H1 (cell line): ENCODE measurements at regions not wholly inside any gene's neighbourhood (a gene's known extent, or its start where the extent isn't known, plus 50 kb on each side); places are given as distances from the start of the nearest gene placed in this dataset.

Experiments used
- CTCF ChIA-PET: fragments of 300-600 bp; sonication (Branson Sonifier 250); formaldehyde crosslinking; loops from one replicate; lab custom pipeline; 2021; ENCODE audit not compliant: partially characterized antibody; lab: Charles Lee
- POLR2A ChIA-PET: fragments of 300-600 bp; sonication (Branson Sonifier 250); formaldehyde crosslinking; loops from one replicate; lab custom pipeline; 2021; ENCODE audit warnings: inconsistent platforms; ENCODE audit not compliant: partially characterized antibody; lab: Charles Lee
- DNase-seq, 2 experiments: peaks; one replicate each; pipeline versions ENCODE4 v3.0.0 to v3.0.0-alpha.2; 2010 to 2022; ENCODE audit warnings: low spot score in 2 of 2, low read depth in 1 of 2, mixed read lengths in 1 of 2
- FAIRE-seq: peaks from 2 replicates; lab custom pipeline; 2011; peaks lifted over from hg19 to GRCh38; lab: Jason Lieb, UNC
- H2AFZ ChIP-seq: 2 replicates; pipeline ENCODE4 v1.8.1; 2012; ENCODE audit warnings: low read length, inconsistent platforms
- H2AK5ac ChIP-seq: 2 replicates; pipeline ENCODE4 v1.6.1; 2013; ENCODE audit warnings: low read depth, low read length
- H2BK120ac ChIP-seq: replicated peaks from 2 replicates; pipeline ENCODE3; 2013; ENCODE audit warnings: low read depth, low read length, inconsistent platforms
- H2BK12ac ChIP-seq: 2 replicates; pipeline ENCODE4 v1.6.1; 2013; ENCODE audit warnings: low read depth, low read length
- H2BK15ac ChIP-seq: 2 replicates; pipeline ENCODE4 v1.6.1; 2013; ENCODE audit warnings: low read length
- H2BK20ac ChIP-seq: 2 replicates; pipeline ENCODE4 v1.6.1; 2013; ENCODE audit warnings: low read length
- H2BK5ac ChIP-seq: 2 replicates; pipeline ENCODE4 v1.6.1; 2013; ENCODE audit warnings: low read depth, low read length
- H3K14ac ChIP-seq: 2 replicates; pipeline ENCODE4 v1.6.1; 2013; ENCODE audit warnings: inconsistent platforms; ENCODE audit not compliant: insufficient read length
- H3K18ac ChIP-seq: 2 replicates; pipeline ENCODE4 v1.6.1; 2013; ENCODE audit warnings: low read length; ENCODE audit errors: extremely low read depth
- H3K23ac ChIP-seq: 2 replicates; pipeline ENCODE4 v1.6.1; 2013; ENCODE audit warnings: inconsistent platforms; ENCODE audit not compliant: insufficient read length
- H3K23me2 ChIP-seq: 2 replicates; pipeline ENCODE4 v1.6.1; 2013; ENCODE audit warnings: low read depth, low read length
- H3K27ac ChIP-seq: 2 replicates; pipeline ENCODE4 v1.6.1; 2011; ENCODE audit warnings: low read depth, low read length, inconsistent platforms
- H3K27me3 ChIP-seq, 4 experiments: replicated peaks in 1 of 4; 1 replicate in 1 of 4; 2 replicates in 3 of 4; pipeline versions ENCODE4 v1.6.1 to v1.8.1; 2011 to 2013; ENCODE audit warnings: low read length in 3 of 4, mild to moderate bottlenecking in 3 of 4, inconsistent platforms in 2 of 4, mixed read lengths in 2 of 4, moderate library complexity in 1 of 4; ENCODE audit not compliant: control insufficient read depth in 3 of 4, insufficient read depth in 3 of 4; ENCODE audit errors: extremely low read depth in 1 of 4
- H3K36me3 ChIP-seq, 4 experiments: 2 replicates each; pipeline versions ENCODE4 v1.6.1 to v1.8.1; 2011 to 2013; ENCODE audit warnings: mild to moderate bottlenecking in 4 of 4, low read length in 3 of 4, moderate library complexity in 2 of 4, control low read depth in 1 of 4, inconsistent platforms in 1 of 4; ENCODE audit not compliant: insufficient read depth in 4 of 4, control insufficient read depth in 2 of 4
- H3K4ac ChIP-seq: replicated peaks from 2 replicates; pipeline ENCODE3; 2013; ENCODE audit warnings: low read length, low read depth, mixed read lengths, inconsistent platforms; ENCODE audit not compliant: insufficient read length
- H3K4me1 ChIP-seq, 4 experiments: replicated peaks in 1 of 4; 1 replicate in 1 of 4; 2 replicates in 3 of 4; pipeline versions ENCODE4 v1.6.1 to v1.8.1; 2011 to 2013; ENCODE audit warnings: low read length in 3 of 4, inconsistent platforms in 2 of 4, mixed read lengths in 1 of 4; ENCODE audit not compliant: insufficient read depth in 4 of 4, control insufficient read depth in 3 of 4
- H3K4me2 ChIP-seq, 2 experiments: 2 replicates each; pipeline versions ENCODE4 v1.6.1 to v1.8.1; 2011 to 2013; ENCODE audit warnings: low read depth in 2 of 2, low read length in 2 of 2, control low read depth in 1 of 2, inconsistent platforms in 1 of 2, mild to moderate bottlenecking in 1 of 2; ENCODE audit not compliant: insufficient read depth in 1 of 2
- H3K4me3 ChIP-seq, 4 experiments: fragments of 200-600, 300-600 bp in 1 of 4; sonication (generic), shearing (Covaris generic), sonication (Bioruptor Twin) in 1 of 4; 2 replicates each; pipeline versions ENCODE4 v1.5.1 to v1.8.1; 2011 to 2016; ENCODE audit warnings: low read length in 4 of 4, low read depth in 3 of 4, control low read depth in 2 of 4, inconsistent platforms in 2 of 4, mild to moderate bottlenecking in 2 of 4, mixed read lengths in 1 of 4, moderate library complexity in 1 of 4; ENCODE audit not compliant: insufficient read depth in 2 of 4; ENCODE audit errors: extremely low read depth in 1 of 4
- H3K56ac ChIP-seq: replicated peaks from 2 replicates; pipeline ENCODE3; 2013; ENCODE audit warnings: low read depth, mild to moderate bottlenecking, mixed read lengths, low read length, inconsistent platforms; ENCODE audit not compliant: insufficient read length
- H3K79me1 ChIP-seq: 2 replicates; pipeline ENCODE4 v1.6.1; 2013; ENCODE audit warnings: low read depth, low read length, control low read depth
- H3K79me2 ChIP-seq, 2 experiments: 2 replicates each; pipeline versions ENCODE4 v1.6.1 to v1.8.1; 2012 to 2013; ENCODE audit warnings: low read length in 2 of 2, mild to moderate bottlenecking in 2 of 2, inconsistent platforms in 1 of 2; ENCODE audit not compliant: insufficient read depth in 2 of 2, control insufficient read depth in 1 of 2
- H3K9ac ChIP-seq, 4 experiments: replicated peaks in 1 of 4; 1 replicate in 1 of 4; 2 replicates in 3 of 4; pipeline versions ENCODE4 v1.6.1 to v1.8.1; 2011 to 2013; ENCODE audit warnings: low read depth in 3 of 4, low read length in 3 of 4, control low read depth in 2 of 4, mild to moderate bottlenecking in 2 of 4, moderate library complexity in 2 of 4, inconsistent platforms in 1 of 4; ENCODE audit errors: extremely low read depth in 1 of 4
- H3K9me3 ChIP-seq, 2 experiments: 2 replicates each; pipeline versions ENCODE4 v1.6.1 to v1.8.1; 2012 to 2013; ENCODE audit warnings: mild to moderate bottlenecking in 2 of 2, moderate library complexity in 2 of 2, control low read depth in 1 of 2, inconsistent platforms in 1 of 2, low read depth in 1 of 2, low read length in 1 of 2, mixed read lengths in 1 of 2; ENCODE audit not compliant: insufficient read depth in 2 of 2
- H4K20me1 ChIP-seq, 2 experiments: replicated peaks in 1 of 2; 2 replicates each; pipeline versions ENCODE3 to v1.8.1; 2011 to 2013; ENCODE audit warnings: inconsistent platforms in 2 of 2, low read length in 2 of 2, mild to moderate bottlenecking in 1 of 2; ENCODE audit not compliant: insufficient read depth in 2 of 2, control insufficient read depth in 1 of 2
- H4K5ac ChIP-seq: 2 replicates; pipeline ENCODE4 v1.6.1; 2013; ENCODE audit warnings: low read length, low read depth, mixed read lengths, inconsistent platforms; ENCODE audit not compliant: insufficient read length
- H4K8ac ChIP-seq: 2 replicates; pipeline ENCODE4 v1.8.0; 2013; ENCODE audit warnings: mild to moderate bottlenecking, moderate library complexity, low read length, inconsistent platforms; ENCODE audit not compliant: insufficient read depth; ENCODE audit errors: extremely low read depth
- H4K91ac ChIP-seq: replicated peaks from 2 replicates; pipeline ENCODE3; 2013; ENCODE audit warnings: low read length, mixed read lengths, inconsistent platforms; ENCODE audit not compliant: insufficient read length
- PHF8 ChIP-seq: fragments of 200-600 bp; sonication (generic); conservative IDR thresholded peaks from 2 replicates; pipeline ENCODE4 v1.7.1; 2012; ENCODE audit warnings: low read depth, mild to moderate bottlenecking, inconsistent platforms, low read length, moderate library complexity
- POU5F1 ChIP-seq: IDR thresholded peaks from 2 replicates; pipeline ENCODE4 v1.6.1; 2011; ENCODE audit warnings: low read depth, mild to moderate bottlenecking, low read length, moderate library complexity
- TAF7 ChIP-seq: optimal IDR thresholded peaks from 2 replicates; pipeline ENCODE3; 2011; ENCODE audit warnings: low read depth, mild to moderate bottlenecking, inconsistent platforms, low read length, moderate library complexity, borderline replicate concordance
- YY1 ChIP-seq: IDR thresholded peaks from 2 replicates; pipeline ENCODE4 v1.6.1; 2011; ENCODE audit warnings: low read depth, mild to moderate bottlenecking, low read length
- WGBS, 2 experiments: shearing (Covaris generic) in 1 of 2; methylation state at CpG; one replicate each; pipeline versions ENCODE4 v1.1.6 to v1.1.7; 2013 to 2015; ENCODE audit warnings: low lambda C conversion rate in 2 of 2, mixed read lengths in 2 of 2, inconsistent platforms in 1 of 2, low coverage in 1 of 2, missing lambda C conversion rate in 1 of 2; ENCODE audit not compliant: insufficient replicate concordance in 2 of 2, insufficient coverage in 1 of 2, insufficient read length in 1 of 2; ENCODE audit errors: extremely low coverage in 1 of 2, missing lambda C conversion rate in 1 of 2; 5-methylcytosine and 5-hydroxymethylcytosine counted together

DNA sequence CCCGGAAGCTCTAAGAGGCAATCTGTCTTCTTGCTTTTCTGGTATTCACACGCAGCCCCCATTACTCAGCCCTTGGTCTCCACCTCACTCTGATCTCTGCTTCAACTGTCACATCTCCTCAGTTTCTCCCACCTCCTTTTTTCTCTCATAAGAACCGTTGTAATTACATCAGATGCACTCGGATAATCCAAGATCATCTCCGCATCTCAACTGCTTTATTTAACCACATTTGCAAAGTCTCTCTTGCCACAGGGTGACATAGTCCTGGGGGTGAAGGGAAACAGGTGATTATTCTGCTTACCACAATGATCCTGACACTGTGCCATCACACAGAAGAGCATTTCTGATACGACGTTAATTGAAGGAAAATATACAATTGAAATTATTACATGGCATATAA is 79.9 kb downstream of the HACD1 start:
- Histone ChIP-seq H4K20me1 (no peaks in the 10 kb centered on the region), H3K36me3 (no peaks in the 10 kb centered on the region), H3K18ac (no peak overlapping the region), H4K5ac (no peak overlapping the region), H4K91ac (no peak overlapping the region), H3K79me2 (no peaks in the 10 kb centered on the region), H3K9me3 (no peaks in the 10 kb centered on the region), H3K14ac (no peak overlapping the region), H3K79me1 (no peaks in the 10 kb centered on the region), H3K27ac (no peak overlapping the region), H3K9ac (no peak overlapping the region), H2BK20ac (no peak overlapping the region), H3K4ac (no peak overlapping the region), H2BK12ac (no peak overlapping the region), H2BK120ac (no peak overlapping the region), H2BK5ac (no peak overlapping the region), H3K23ac (no peak overlapping the region), H2AFZ (no peak overlapping the region), H3K4me1 (no peaks in the 10 kb centered on the region), H2BK15ac (no peak overlapping the region), H2AK5ac (no peak overlapping the region), H3K4me2 (no peak overlapping the region), H4K8ac (no peak overlapping the region), H3K4me3 (no peak overlapping the region), H3K56ac (no peak overlapping the region), H3K23me2 (no peaks in the 10 kb centered on the region), H3K27me3 (no peaks in the 10 kb centered on the region)
- WGBS, 2 experiments: 94% methylated on average over 7 of the region's 7 CpGs; no CpG with 5 or more reads in 1 of the 2 experiments
- DNase-seq (no peak), FAIRE-seq (no peak)
- ChIA-PET CTCF (no interaction called here), POLR2A (no interaction called here)
- no peak for TF ChIP-seq POU5F1
- TF ChIP-seq PHF8: no peak
- no peak for TF ChIP-seq YY1
- no peak for TF ChIP-seq TAF7
